Liver (tissue), 3 donors: ENCODE measurements at regions not wholly inside any gene's neighbourhood (a gene's known extent, or its start where the extent isn't known, plus 50 kb on each side); places are given as distances from the start of the nearest gene placed in this dataset.

Experiments used
- CTCF ChIP-seq: fragments of 150-350 bp; IDR thresholded peaks from 2 replicates; pipeline ENCODE4 v1.5.1; 2017; ENCODE audit warnings: improper control_type of control experiment, low read depth, low read length; ENCODE audit not compliant: missing input control
- GABPA ChIP-seq, 2 donors: IDR thresholded peaks in 1 of 2; conservative IDR thresholded peaks in 1 of 2; 2 replicates each; pipeline ENCODE4 v1.6.1; 2016; ENCODE audit warnings: antibody characterized with exemption in 2 of 2, mild to moderate bottlenecking in 1 of 2, moderate library complexity in 1 of 2
- TF ChIP-seq, protein P1 (sequence below): IDR thresholded peaks from 2 replicates; pipeline ENCODE4 v1.6.1; 2016; ENCODE audit warnings: antibody characterized with exemption
- donor health status: healthy.
- donor health status: healthy.

GRCh38 chr12:4001031-4001430, 127.8 kb upstream of the PARP11 start:
- TF ChIP-seq CTCF (no peak), GABPA (IDR thresholded peaks at IDR 0.05 in 1 of 2, conservative IDR thresholded peaks at IDR 0.05 in 1 of 2) (no peak)
- TF ChIP-seq, protein P1, sequence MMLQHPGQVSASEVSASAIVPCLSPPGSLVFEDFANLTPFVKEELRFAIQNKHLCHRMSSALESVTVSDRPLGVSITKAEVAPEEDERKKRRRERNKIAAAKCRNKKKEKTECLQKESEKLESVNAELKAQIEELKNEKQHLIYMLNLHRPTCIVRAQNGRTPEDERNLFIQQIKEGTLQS = no peak
